ENCODE measurements at regions not wholly inside any gene's neighbourhood (a gene's known extent, or its start where the extent isn't known, plus 50 kb on each side); places are given as distances from the start of the nearest gene placed in this dataset.
"Not testable (repeated sequence)": the region's sequence is repeated elsewhere in the genome, so short reads cannot be mapped to it uniquely, and the experiment has no call there.

- TF ChIP-seq POLR2AphosphoS5 (IDR thresholded peaks at IDR 0.05; ENCODE audit: low read depth, low read length) = no peak
- peak; percentile 15; the same call in 1 of the 2 replicates for TF ChIP-seq SPI1 (IDR thresholded peaks at IDR 0.05; ENCODE audit: low read depth, low read length)
- TF ChIP-seq PAX5 (IDR thresholded peaks at IDR 0.05; ENCODE audit: insufficient read depth, low read length, severe bottlenecking) = no peak
- no peak for TF ChIP-seq POU2F2 (IDR thresholded peaks at IDR 0.05; ENCODE audit: low read depth, low read length)
- DNase-seq (ENCODE audit: insufficient read length, low spot score) (no peak), FAIRE-seq (no peak)
These were observed 500.2 kb upstream of the TNP1 start for GRCh38 chr2:217360111-217360510.

GRCh38 chr2:217357886-217358620, 498.2 kb upstream of the TNP1 start:
- FAIRE-seq (no peak), DNase-seq (ENCODE audit: insufficient read length, low spot score) (no peak)
- TF ChIP-seq POLR2AphosphoS5 (IDR thresholded peaks at IDR 0.05; ENCODE audit: low read depth, low read length) = no peak
- TF ChIP-seq SPI1 (IDR thresholded peaks at IDR 0.05; ENCODE audit: low read depth, low read length) = no peak
- no peak for TF ChIP-seq PAX5 (IDR thresholded peaks at IDR 0.05; ENCODE audit: insufficient read depth, low read length, severe bottlenecking)
- no peak for TF ChIP-seq POU2F2 (IDR thresholded peaks at IDR 0.05; ENCODE audit: low read depth, low read length)
- no peak for TF ChIP-seq POLR2A (IDR thresholded peaks at IDR 0.05; ENCODE audit: low read depth, low read length)
- no peak for TF ChIP-seq TAF1 (IDR thresholded peaks at IDR 0.05; ENCODE audit: low read depth, low read length)

- FAIRE-seq (no peak), DNase-seq (ENCODE audit: insufficient read length, low spot score) (no peak)
These were observed 496.9 kb upstream of the TNP1 start for GRCh38 chr2:217356781-217357180.

GRCh38 chr2:217356142-217356541, 496.3 kb upstream of the TNP1 start:
- no peak for DNase-seq (ENCODE audit: insufficient read length, low spot score)
- no peak for FAIRE-seq
- TF ChIP-seq SPI1 (IDR thresholded peaks at IDR 0.05; ENCODE audit: low read depth, low read length) (no peak), POU2F2 (IDR thresholded peaks at IDR 0.05; ENCODE audit: low read depth, low read length) (no peak), POLR2A (IDR thresholded peaks at IDR 0.05; ENCODE audit: low read depth, low read length) (no peak), TAF1 (IDR thresholded peaks at IDR 0.05; ENCODE audit: low read depth, low read length) (no peak), PAX5 (IDR thresholded peaks at IDR 0.05; ENCODE audit: insufficient read depth, low read length, severe bottlenecking) (no peak), POLR2AphosphoS5 (IDR thresholded peaks at IDR 0.05; ENCODE audit: low read depth, low read length) (no peak)

More at GRCh38 chr2:217356781-217357180, 496.9 kb upstream of the TNP1 start:
- TF ChIP-seq TAF1 (IDR thresholded peaks at IDR 0.05; ENCODE audit: low read depth, low read length) (no peak), POLR2A (IDR thresholded peaks at IDR 0.05; ENCODE audit: low read depth, low read length) (no peak), POLR2AphosphoS5 (IDR thresholded peaks at IDR 0.05; ENCODE audit: low read depth, low read length) (no peak), SPI1 (IDR thresholded peaks at IDR 0.05; ENCODE audit: low read depth, low read length) (no peak), POU2F2 (IDR thresholded peaks at IDR 0.05; ENCODE audit: low read depth, low read length) (no peak), PAX5 (IDR thresholded peaks at IDR 0.05; ENCODE audit: insufficient read depth, low read length, severe bottlenecking) (no peak)

- DNase-seq (ENCODE audit: insufficient read length, low spot score) (no peak), FAIRE-seq (no peak)
- no peak for TF ChIP-seq SPI1 (IDR thresholded peaks at IDR 0.05; ENCODE audit: low read depth, low read length)
- no peak for TF ChIP-seq POLR2AphosphoS5 (IDR thresholded peaks at IDR 0.05; ENCODE audit: low read depth, low read length)
- no peak for TF ChIP-seq POU2F2 (IDR thresholded peaks at IDR 0.05; ENCODE audit: low read depth, low read length)
- no peak for TF ChIP-seq POLR2A (IDR thresholded peaks at IDR 0.05; ENCODE audit: low read depth, low read length)
- no peak for TF ChIP-seq TAF1 (IDR thresholded peaks at IDR 0.05; ENCODE audit: low read depth, low read length)
- TF ChIP-seq PAX5 (IDR thresholded peaks at IDR 0.05; ENCODE audit: insufficient read depth, low read length, severe bottlenecking) = no peak
These were observed 493.7 kb upstream of the TNP1 start for GRCh38 chr2:217353591-217353990.

GRCh38 chr2:217351378-217351777, 491.5 kb upstream of the TNP1 start:
- TF ChIP-seq SPI1 (IDR thresholded peaks at IDR 0.05; ENCODE audit: low read depth, low read length) = no peak
- TF ChIP-seq POLR2A (IDR thresholded peaks at IDR 0.05; ENCODE audit: low read depth, low read length) = no peak
- no peak for TF ChIP-seq TAF1 (IDR thresholded peaks at IDR 0.05; ENCODE audit: low read depth, low read length)
- TF ChIP-seq POU2F2 (IDR thresholded peaks at IDR 0.05; ENCODE audit: low read depth, low read length) = no peak
- TF ChIP-seq POLR2AphosphoS5 (IDR thresholded peaks at IDR 0.05; ENCODE audit: low read depth, low read length) = no peak
- no peak for TF ChIP-seq PAX5 (IDR thresholded peaks at IDR 0.05; ENCODE audit: insufficient read depth, low read length, severe bottlenecking)
- no peak for DNase-seq (ENCODE audit: insufficient read length, low spot score)
- FAIRE-seq = no peak

GRCh38 chr2:217349251-217349650, 489.4 kb upstream of the TNP1 start:
- DNase-seq (ENCODE audit: insufficient read length, low spot score) (no peak), FAIRE-seq (no peak)
- TF ChIP-seq SPI1 (IDR thresholded peaks at IDR 0.05; ENCODE audit: low read depth, low read length) (no peak), POU2F2 (IDR thresholded peaks at IDR 0.05; ENCODE audit: low read depth, low read length) (no peak), POLR2A (IDR thresholded peaks at IDR 0.05; ENCODE audit: low read depth, low read length) (no peak), POLR2AphosphoS5 (IDR thresholded peaks at IDR 0.05; ENCODE audit: low read depth, low read length) (no peak), PAX5 (IDR thresholded peaks at IDR 0.05; ENCODE audit: insufficient read depth, low read length, severe bottlenecking) (no peak), TAF1 (IDR thresholded peaks at IDR 0.05; ENCODE audit: low read depth, low read length) (no peak)

- not testable (repeated sequence) for FAIRE-seq; DNase-seq (ENCODE audit: insufficient read length, low spot score)
These were observed 487.8 kb upstream of the TNP1 start for GRCh38 chr2:217347630-217348029.

GRCh38 chr2:217346043-217346442, 486.2 kb upstream of the TNP1 start:
- not testable (repeated sequence) for FAIRE-seq; DNase-seq (ENCODE audit: insufficient read length, low spot score)

GRCh38 chr2:217340899-217341298, 481.0 kb upstream of the TNP1 start:
- TF ChIP-seq TAF1 (IDR thresholded peaks at IDR 0.05; ENCODE audit: low read depth, low read length) = no peak
- FAIRE-seq (no peak), DNase-seq (ENCODE audit: insufficient read length, low spot score) (no peak)

GRCh38 chr2:217340176-217340575, 480.3 kb upstream of the TNP1 start:
- DNase-seq (ENCODE audit: insufficient read length, low spot score) (no peak), FAIRE-seq (no peak)
- TF ChIP-seq POLR2AphosphoS5 (IDR thresholded peaks at IDR 0.05; ENCODE audit: low read depth, low read length) = no peak
- TF ChIP-seq POU2F2 (IDR thresholded peaks at IDR 0.05; ENCODE audit: low read depth, low read length) = no peak
- TF ChIP-seq SPI1 (IDR thresholded peaks at IDR 0.05; ENCODE audit: low read depth, low read length) = no peak
- no peak for TF ChIP-seq TAF1 (IDR thresholded peaks at IDR 0.05; ENCODE audit: low read depth, low read length)
- TF ChIP-seq POLR2A (IDR thresholded peaks at IDR 0.05; ENCODE audit: low read depth, low read length) = no peak
- no peak for TF ChIP-seq PAX5 (IDR thresholded peaks at IDR 0.05; ENCODE audit: insufficient read depth, low read length, severe bottlenecking)
